Right cardiac atrium (tissue), 5 donors: ENCODE measurements at regions not wholly inside any gene's neighbourhood (a gene's known extent, or its start where the extent isn't known, plus 50 kb on each side); places are given as distances from the start of the nearest gene placed in this dataset.

Experiments used
- ATAC-seq, 2 donors: fragments of 200-7000 bp; cut with Tn5 transposase; one replicate each; pipeline versions ENCODE4 v1.8.0 to v1.9.1; 2020; ENCODE audit warnings: moderate library complexity in 2 of 2, mild to moderate bottlenecking in 1 of 2
- DNase-seq, 3 donors: peaks; one replicate each; pipeline ENCODE4 v3.0.0-alpha.2; 2020
- H3K27ac ChIP-seq: one replicate; pipeline ENCODE4 v1.5.1; 2013; ENCODE audit warnings: mild to moderate bottlenecking, low read length, control low read depth, moderate library complexity
- H3K27me3 ChIP-seq: one replicate; pipeline ENCODE4 v1.6.1; 2013; ENCODE audit not compliant: control insufficient read depth, insufficient read depth
- H3K4me1 ChIP-seq: one replicate; pipeline ENCODE4 v1.6.1; 2013; ENCODE audit warnings: low read length; ENCODE audit not compliant: control insufficient read depth, insufficient read depth
- H3K4me3 ChIP-seq: one replicate; pipeline ENCODE4 v1.5.1; 2013; ENCODE audit warnings: low read length, control low read depth
- H3K9me3 ChIP-seq: one replicate; pipeline ENCODE4 v1.6.1; 2013; ENCODE audit warnings: low read length; ENCODE audit not compliant: control insufficient read depth
- WGBS: extraction: QIAGEN DNeasy Blood & Tissue Kit; methylation state at CpG from one replicate; pipeline ENCODE4 v1.1.7; 2013; 5-methylcytosine and 5-hydroxymethylcytosine counted together
- intact Hi-C, 4 donors: fragments of 100-400 bp; cut with DNase I; formaldehyde crosslinking; loops; one replicate each; pipeline versions ENCODE4 v1.11.0 to v1.14.0; 2022 to 2023
- donor health status: healthy with polysubstance abuse.
- donor health status: DM: no; HTN: yes; CAD: no.
- donor health status: DM: no; HTN: no; CAD: no.
- donor health status: DM: no; HTN: yes; CAD: no; lungs with severe emphysema.
- donor health status: DM: yes; HTN: yes; CAD: no.

GRCh38 chr14:94953541-94954260, 183.8 kb upstream of the GSC start:
- ATAC-seq (no peak), DNase-seq (no peak)
- H3K4me3 ChIP-seq: no peak overlapping the region
- H3K27ac ChIP-seq: no peak overlapping the region
- intact Hi-C loops: no loop called here
- H3K27me3 ChIP-seq: no peaks in the 10 kb centered on the region
- no peaks in the 10 kb centered on the region for H3K4me1 ChIP-seq
- H3K9me3 ChIP-seq: no peaks in the 10 kb centered on the region
- WGBS: 85% methylated on average over 12 of the region's 12 CpGs

- intact Hi-C loops: no loop called here
- 77% methylated on average over 7 of the region's 7 CpGs for WGBS
- no peak overlapping the region for H3K27ac ChIP-seq
- ATAC-seq: no peak
- DNase-seq: no peak
- no peaks in the 10 kb centered on the region for H3K4me1 ChIP-seq
- no peaks in the 10 kb centered on the region for H3K27me3 ChIP-seq
- no peaks in the 10 kb centered on the region for H3K9me3 ChIP-seq
- no peak overlapping the region for H3K4me3 ChIP-seq
Observed at GRCh38 chr14:94952097-94952496, 182.2 kb upstream of the GSC start.

- Histone ChIP-seq H3K4me1 (no peaks in the 10 kb centered on the region), H3K27me3 (no peaks in the 10 kb centered on the region), H3K27ac (no peak overlapping the region), H3K4me3 (no peak overlapping the region), H3K9me3 (no peaks in the 10 kb centered on the region)
- ATAC-seq (no peak), DNase-seq (no peak)
- intact Hi-C loops: no loop called here
- WGBS: 67% methylated on average over 3 of the region's 3 CpGs
Observed at GRCh38 chr14:94946244-94946643, 176.3 kb upstream of the GSC start.

GRCh38 chr14:94945615-94946014, 175.7 kb upstream of the GSC start:
- Histone ChIP-seq H3K4me3 (no peak overlapping the region), H3K27ac (no peak overlapping the region), H3K4me1 (no peaks in the 10 kb centered on the region), H3K9me3 (no peaks in the 10 kb centered on the region), H3K27me3 (no peaks in the 10 kb centered on the region)
- intact Hi-C loops: no loop called here
- 84% methylated on average over 8 of the region's 8 CpGs for WGBS
- ATAC-seq (no peak), DNase-seq (no peak)

- intact Hi-C loops: no loop called here
- ATAC-seq: no peak
- Histone ChIP-seq H3K9me3 (no peaks in the 10 kb centered on the region), H3K4me3 (no peak overlapping the region), H3K4me1 (no peaks in the 10 kb centered on the region), H3K27me3 (no peaks in the 10 kb centered on the region), H3K27ac (no peak overlapping the region)
- no peak for DNase-seq
- 87% methylated on average over 7 of the region's 7 CpGs for WGBS
Observed at GRCh38 chr14:94944636-94945258, 174.8 kb upstream of the GSC start.

- intact Hi-C loops: no loop called here
- 78% methylated on average over 4 of the region's 4 CpGs for WGBS
Observed at GRCh38 chr14:94942601-94943000, 172.7 kb upstream of the GSC start.

GRCh38 chr14:94941311-94941710, 171.4 kb upstream of the GSC start:
- Histone ChIP-seq H3K4me3 (no peak overlapping the region), H3K27ac (no peak overlapping the region), H3K4me1 (no peaks in the 10 kb centered on the region), H3K27me3 (no peaks in the 10 kb centered on the region), H3K9me3 (no peaks in the 10 kb centered on the region)
- intact Hi-C loops: no loop called here
- 91% methylated on average over 5 of the region's 5 CpGs for WGBS
- DNase-seq (no peak), ATAC-seq (no peak)

More at GRCh38 chr14:94942601-94943000, 172.7 kb upstream of the GSC start:
- no peak for DNase-seq
- no peaks in the 10 kb centered on the region for H3K4me1 ChIP-seq
- H3K27me3 ChIP-seq: no peaks in the 10 kb centered on the region
- H3K27ac ChIP-seq: no peak overlapping the region
- ATAC-seq: no peak
- no peaks in the 10 kb centered on the region for H3K9me3 ChIP-seq
- no peak overlapping the region for H3K4me3 ChIP-seq

GRCh38 chr14:94940263-94940993, 170.5 kb upstream of the GSC start:
- Histone ChIP-seq H3K9me3 (no peaks in the 10 kb centered on the region), H3K4me3 (no peak overlapping the region), H3K27ac (no peak overlapping the region), H3K27me3 (no peaks in the 10 kb centered on the region), H3K4me1 (no peaks in the 10 kb centered on the region)
- no peak for ATAC-seq
- intact Hi-C loops: no loop called here
- DNase-seq: no peak
- 87% methylated on average over 11 of the region's 11 CpGs for WGBS

- no peaks in the 10 kb centered on the region for H3K4me1 ChIP-seq
- no peaks in the 10 kb centered on the region for H3K9me3 ChIP-seq
- no peaks in the 10 kb centered on the region for H3K27me3 ChIP-seq
- WGBS: 93% methylated on average over 2 of the region's 2 CpGs
- DNase-seq (no peak), ATAC-seq (no peak)
- intact Hi-C loops: no loop called here
- H3K27ac ChIP-seq: no peak overlapping the region
- no peak overlapping the region for H3K4me3 ChIP-seq
Observed at GRCh38 chr14:94938016-94938415, 168.1 kb upstream of the GSC start.

GRCh38 chr14:94936901-94937685, 167.2 kb upstream of the GSC start:
- WGBS: 29% methylated on average over 24 of the region's 24 CpGs
- peak; percentile 48 to 84 (median 82) for DNase-seq

More at GRCh38 chr14:94936901-94937685, 167.2 kb upstream of the GSC start:
- no peaks in the 10 kb centered on the region for H3K27me3 ChIP-seq
- intact Hi-C loops: no loop called here
- peak overlapping the region; percentile 19 for H3K4me3 ChIP-seq
- no peaks in the 10 kb centered on the region for H3K4me1 ChIP-seq
- no peak overlapping the region for H3K27ac ChIP-seq
- ATAC-seq: peak; percentile 53 to 65
- no peaks in the 10 kb centered on the region for H3K9me3 ChIP-seq
